Skeletal muscle tissue (tissue), 3 donors: ENCODE measurements at regions not wholly inside any gene's neighbourhood (a gene's known extent, or its start where the extent isn't known, plus 50 kb on each side); places are given as distances from the start of the nearest gene placed in this dataset.

Experiments
- H3K27ac ChIP-seq: one replicate; pipeline ENCODE4 v1.7.0; 2013; ENCODE audit warnings: mild to moderate bottlenecking, low read depth, low read length, inconsistent platforms
- H3K27me3 ChIP-seq, 3 donors: one replicate each; pipeline ENCODE4 v1.7.0; 2013; ENCODE audit warnings: low read length in 3 of 3; ENCODE audit not compliant: control insufficient read depth in 3 of 3, insufficient read depth in 3 of 3
- H3K36me3 ChIP-seq, 3 donors: one replicate each; pipeline ENCODE4 v1.7.0; 2013; ENCODE audit warnings: low read length in 3 of 3; ENCODE audit not compliant: control insufficient read depth in 3 of 3, insufficient read depth in 3 of 3
- H3K4me1 ChIP-seq, 3 donors: one replicate each; pipeline ENCODE4 v1.7.0; 2013; ENCODE audit warnings: low read length in 3 of 3, mild to moderate bottlenecking in 3 of 3; ENCODE audit not compliant: control insufficient read depth in 3 of 3, insufficient read depth in 3 of 3
- H3K4me3 ChIP-seq, 3 donors: one replicate each; pipeline ENCODE4 v1.7.0; 2013; ENCODE audit warnings: low read length in 3 of 3
- H3K9ac ChIP-seq, 3 donors: one replicate each; pipeline ENCODE4 v1.7.0; 2013; ENCODE audit warnings: low read length in 3 of 3, mild to moderate bottlenecking in 3 of 3, moderate library complexity in 2 of 3, low read depth in 1 of 3
- H3K9me3 ChIP-seq, 3 donors: one replicate each; pipeline ENCODE4 v1.7.0; 2013; ENCODE audit warnings: low read length in 3 of 3; ENCODE audit not compliant: control insufficient read depth in 3 of 3
- donor health status: Osteomylitis.

DNA sequence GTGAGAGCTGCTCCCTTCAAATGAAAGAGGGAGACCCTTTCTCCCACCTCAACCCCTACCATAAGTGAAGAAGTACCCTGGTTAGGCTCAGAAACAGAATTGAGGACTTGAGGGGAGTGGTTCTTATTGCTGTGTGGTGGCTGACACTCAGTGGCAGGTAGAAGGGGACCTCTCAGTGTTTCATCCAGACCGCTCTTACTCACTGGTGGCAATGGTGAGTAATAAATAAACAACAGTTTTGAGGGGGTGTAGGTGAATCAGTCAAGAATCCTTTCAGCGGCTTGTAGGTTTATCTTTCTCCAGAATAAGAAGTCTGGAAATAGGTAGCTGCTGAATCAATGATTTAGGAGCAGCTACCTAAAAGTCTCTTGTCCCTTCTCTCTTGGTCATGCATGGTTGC lies 403.4 kb upstream of the B3GAT1 start:
- Histone ChIP-seq H3K27me3 (peaks cover 3 to 10% (median 3%) of the 10 kb centered on the region in 3 donors), H3K9me3 (no peaks in the 10 kb centered on the region), H3K9ac (no peak overlapping the region), H3K27ac (no peak overlapping the region), H3K4me1 (no peaks in the 10 kb centered on the region), H3K4me3 (no peak overlapping the region), H3K36me3 (no peaks in the 10 kb centered on the region)

DNA sequence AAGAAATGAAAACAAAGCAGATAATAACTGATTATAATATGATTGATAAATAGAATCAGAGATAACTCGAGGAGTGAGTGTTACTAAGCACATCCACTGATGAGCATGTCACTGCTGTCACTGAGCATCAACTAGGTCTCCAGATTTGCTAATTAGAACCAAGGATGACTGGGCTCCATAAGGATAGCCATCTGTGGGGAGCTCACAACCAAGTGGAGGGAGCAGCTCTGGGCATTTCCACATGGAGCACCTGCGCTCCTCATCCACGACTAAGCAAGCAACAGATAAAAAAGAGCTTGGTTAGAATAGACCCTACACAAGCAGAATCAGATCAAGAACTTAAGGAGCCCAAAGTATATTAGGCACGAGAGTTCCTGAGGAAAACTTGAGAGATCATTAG lies 396.0 kb upstream of the B3GAT1 start:
- Histone ChIP-seq H3K36me3 (no peaks in the 10 kb centered on the region), H3K9ac (no peak overlapping the region), H3K27me3 (peaks cover 0 to 12% (median 0%) of the 10 kb centered on the region in 3 donors), H3K9me3 (no peaks in the 10 kb centered on the region), H3K4me1 (no peaks in the 10 kb centered on the region), H3K27ac (no peak overlapping the region), H3K4me3 (no peak overlapping the region)

DNA sequence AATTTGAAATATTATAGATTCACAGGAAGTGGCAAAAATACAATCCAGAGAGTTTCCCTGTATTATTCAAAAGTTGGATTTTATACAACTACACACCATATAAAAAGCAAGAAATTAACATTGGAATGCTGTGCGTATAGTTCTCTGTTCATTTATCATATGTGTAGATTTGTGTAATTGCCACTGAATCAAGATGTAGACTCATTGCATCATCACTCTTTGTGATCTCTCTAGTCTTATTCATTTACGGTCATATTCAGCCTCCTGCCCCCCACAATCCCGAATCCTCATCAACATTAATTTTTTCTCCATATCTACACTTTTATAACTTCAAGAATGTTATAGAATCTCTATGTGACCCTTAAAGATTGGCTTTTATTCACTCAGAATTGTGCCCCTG lies 390.6 kb upstream of the B3GAT1 start:
- peaks cover 2 to 38% (median 12%) of the 10 kb centered on the region in 3 donors for H3K27me3 ChIP-seq
- no peak overlapping the region for H3K27ac ChIP-seq
- H3K36me3 ChIP-seq: no peaks in the 10 kb centered on the region
- no peaks in the 10 kb centered on the region for H3K9me3 ChIP-seq
- no peak overlapping the region for H3K9ac ChIP-seq
- no peaks in the 10 kb centered on the region for H3K4me1 ChIP-seq
- H3K4me3 ChIP-seq: no peak overlapping the region

DNA sequence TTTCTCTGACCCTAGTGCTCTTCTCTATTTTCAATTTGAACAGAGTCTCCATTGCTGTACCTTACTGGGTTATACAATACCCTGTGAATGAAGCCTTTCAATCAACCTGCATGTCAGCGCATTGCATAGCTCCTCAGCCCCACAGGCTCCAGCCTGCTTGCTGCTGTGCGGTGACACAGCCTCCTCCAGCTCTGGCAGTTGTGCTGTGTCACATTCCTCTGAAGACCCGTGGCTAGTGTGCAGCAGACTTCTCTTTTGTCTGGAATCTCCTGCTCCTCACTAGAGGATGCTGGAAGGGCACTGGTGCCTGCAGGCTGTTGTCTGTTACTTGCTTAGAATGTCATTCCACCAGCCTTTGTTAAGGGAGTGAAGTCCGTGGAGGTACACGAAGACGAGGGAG lies 390.1 kb upstream of the B3GAT1 start:
- peaks cover 2 to 38% (median 12%) of the 10 kb centered on the region in 3 donors for H3K27me3 ChIP-seq
- no peak overlapping the region for H3K9ac ChIP-seq

DNA sequence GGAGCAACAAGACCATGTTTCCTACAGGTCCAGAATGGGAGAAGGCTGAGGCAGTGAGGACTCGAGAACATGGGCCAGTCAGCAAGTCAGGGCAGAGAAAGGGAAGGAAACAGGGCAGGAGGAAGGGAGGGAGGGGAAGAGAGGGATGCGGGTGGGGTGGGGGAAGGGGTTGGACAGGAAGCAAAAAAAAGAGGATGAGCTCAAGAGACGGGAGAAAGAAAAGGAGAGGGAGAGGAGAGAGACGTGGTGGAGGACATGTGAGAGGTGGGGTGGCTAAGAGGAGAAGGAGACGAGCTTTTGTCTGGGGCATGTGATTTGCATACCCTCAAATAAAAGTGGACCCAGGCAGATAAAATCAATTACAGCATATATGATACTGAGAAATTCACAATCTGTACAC lies 389.5 kb upstream of the B3GAT1 start:
- no peak overlapping the region for H3K27ac ChIP-seq
- H3K9me3 ChIP-seq: no peaks in the 10 kb centered on the region
- H3K4me3 ChIP-seq: peak overlapping the region in 1 of 3 donors; percentile 9
- H3K27me3 ChIP-seq: peaks cover 2 to 34% (median 12%) of the 10 kb centered on the region in 3 donors
- no peaks in the 10 kb centered on the region for H3K36me3 ChIP-seq
- no peaks in the 10 kb centered on the region for H3K4me1 ChIP-seq
- no peak overlapping the region for H3K9ac ChIP-seq

More for the DNA sequence above, 390.1 kb upstream of the B3GAT1 start:
- H3K9me3 ChIP-seq: no peaks in the 10 kb centered on the region
- no peaks in the 10 kb centered on the region for H3K36me3 ChIP-seq
- no peaks in the 10 kb centered on the region for H3K4me1 ChIP-seq
- H3K27ac ChIP-seq: no peak overlapping the region
- no peak overlapping the region for H3K4me3 ChIP-seq

DNA sequence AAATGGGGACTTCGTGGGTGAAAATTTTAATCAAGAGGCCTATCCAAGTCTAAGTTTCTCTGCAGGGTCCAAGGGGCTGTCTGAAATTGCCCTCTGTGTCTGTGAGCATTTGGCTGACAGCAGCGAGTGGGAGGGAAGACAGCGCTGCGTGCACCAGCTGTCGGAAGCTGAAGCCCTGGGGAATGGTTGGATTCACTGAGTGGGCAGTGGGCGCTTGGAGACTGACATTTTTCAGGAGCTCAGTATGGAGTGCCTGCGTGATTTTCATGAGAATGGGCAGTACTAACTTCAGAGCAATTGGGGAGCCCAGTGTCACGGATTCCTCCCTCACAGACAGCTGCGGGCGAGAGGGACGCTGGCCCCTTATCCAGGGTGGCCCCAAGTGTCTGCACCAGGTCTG lies 388.8 kb upstream of the B3GAT1 start:
- Histone ChIP-seq H3K9me3 (no peaks in the 10 kb centered on the region), H3K9ac (no peak overlapping the region), H3K27me3 (peaks cover 2 to 30% (median 12%) of the 10 kb centered on the region in 3 donors), H3K4me1 (no peaks in the 10 kb centered on the region), H3K4me3 (peak overlapping the region in 1 of 3 donors; percentile 13), H3K36me3 (no peaks in the 10 kb centered on the region), H3K27ac (no peak overlapping the region)

DNA sequence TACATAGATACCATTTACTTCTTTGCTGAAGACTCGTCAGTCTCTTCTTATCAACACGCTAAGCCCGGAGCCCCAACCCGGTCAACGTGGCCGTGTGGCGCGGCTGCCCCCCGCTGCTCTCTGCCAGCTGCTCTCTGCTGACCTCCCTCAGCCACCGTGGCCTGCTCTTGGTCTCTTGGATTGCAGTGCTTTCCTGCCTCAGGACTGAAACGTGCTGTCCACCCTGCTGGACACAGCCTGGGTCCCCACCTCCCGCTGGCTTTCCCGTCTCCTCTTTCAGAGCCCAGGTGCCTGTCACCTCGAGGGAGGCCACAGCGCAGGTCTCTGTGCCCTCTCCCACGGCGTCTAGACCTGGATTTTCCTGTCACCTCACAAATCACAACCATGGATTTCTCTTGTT lies 388.1 kb upstream of the B3GAT1 start:
- H3K36me3 ChIP-seq: no peaks in the 10 kb centered on the region
- H3K27me3 ChIP-seq: peaks cover 4 to 30% (median 12%) of the 10 kb centered on the region in 3 donors
- no peak overlapping the region for H3K27ac ChIP-seq
- H3K9ac ChIP-seq: no peak overlapping the region
- H3K4me3 ChIP-seq: no peak overlapping the region
- no peaks in the 10 kb centered on the region for H3K4me1 ChIP-seq
- no peaks in the 10 kb centered on the region for H3K9me3 ChIP-seq

DNA sequence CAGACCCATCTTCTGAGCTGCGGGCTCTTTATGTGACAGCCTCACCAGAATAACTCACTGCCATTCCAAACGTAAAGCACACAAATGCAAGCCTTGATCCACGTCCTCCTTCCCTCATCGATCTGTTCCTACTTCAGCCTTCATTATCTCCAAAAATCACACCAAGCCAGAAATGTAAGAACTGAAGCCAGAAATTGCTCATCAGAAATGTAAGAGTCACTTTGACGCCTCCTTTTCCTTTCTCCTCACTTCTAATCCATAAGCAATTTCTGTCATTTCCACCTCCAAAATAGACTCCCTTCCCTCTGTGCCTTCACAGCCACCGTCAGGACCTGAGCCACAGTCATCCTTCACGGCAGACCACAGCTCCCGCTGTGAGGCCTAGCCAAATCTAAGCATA lies 387.3 kb upstream of the B3GAT1 start:
- Histone ChIP-seq H3K9me3 (no peaks in the 10 kb centered on the region), H3K4me3 (no peak overlapping the region), H3K9ac (no peak overlapping the region), H3K27ac (no peak overlapping the region), H3K4me1 (no peaks in the 10 kb centered on the region), H3K36me3 (no peaks in the 10 kb centered on the region), H3K27me3 (peaks cover 6 to 30% (median 15%) of the 10 kb centered on the region in 3 donors)

DNA sequence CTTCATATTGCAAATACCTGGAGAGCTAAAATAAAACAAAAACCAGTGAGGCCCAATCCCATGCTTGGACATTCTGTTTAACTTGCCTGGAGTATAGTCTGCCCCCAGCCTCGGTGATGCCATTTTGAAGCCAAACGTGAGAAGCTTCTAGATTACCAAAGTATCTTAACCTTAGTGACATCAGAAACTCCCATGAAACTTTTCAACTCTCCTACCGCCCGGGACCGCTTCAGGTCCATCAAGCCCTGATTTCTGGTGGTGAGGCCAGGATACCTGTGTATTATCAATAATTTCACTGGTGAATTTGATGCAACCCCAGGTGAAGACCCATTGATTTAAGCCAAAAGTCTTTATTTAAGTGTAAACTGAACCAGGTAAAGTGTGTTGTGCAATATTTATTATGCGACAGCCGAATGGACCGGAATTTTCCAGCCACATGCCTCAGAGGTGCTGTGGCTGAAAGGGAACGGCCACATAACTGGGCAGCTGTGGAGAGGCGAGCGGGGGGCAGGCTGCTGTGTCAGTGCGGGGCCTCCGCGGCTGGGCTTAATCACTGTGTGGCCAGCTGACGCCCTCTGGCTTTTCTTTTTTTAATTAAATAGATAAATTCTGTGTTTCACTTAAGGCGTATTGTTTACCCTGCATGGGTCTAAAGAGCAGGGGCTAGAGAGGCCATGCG lies 385.5 kb upstream of the B3GAT1 start:
- H3K27ac ChIP-seq: no peak overlapping the region
- H3K9ac ChIP-seq: no peak overlapping the region
- H3K27me3 ChIP-seq: peaks cover 8 to 26% (median 15%) of the 10 kb centered on the region in 3 donors
- H3K4me3 ChIP-seq: no peak overlapping the region
- H3K9me3 ChIP-seq: no peaks in the 10 kb centered on the region
- no peaks in the 10 kb centered on the region for H3K36me3 ChIP-seq
- no peaks in the 10 kb centered on the region for H3K4me1 ChIP-seq

DNA sequence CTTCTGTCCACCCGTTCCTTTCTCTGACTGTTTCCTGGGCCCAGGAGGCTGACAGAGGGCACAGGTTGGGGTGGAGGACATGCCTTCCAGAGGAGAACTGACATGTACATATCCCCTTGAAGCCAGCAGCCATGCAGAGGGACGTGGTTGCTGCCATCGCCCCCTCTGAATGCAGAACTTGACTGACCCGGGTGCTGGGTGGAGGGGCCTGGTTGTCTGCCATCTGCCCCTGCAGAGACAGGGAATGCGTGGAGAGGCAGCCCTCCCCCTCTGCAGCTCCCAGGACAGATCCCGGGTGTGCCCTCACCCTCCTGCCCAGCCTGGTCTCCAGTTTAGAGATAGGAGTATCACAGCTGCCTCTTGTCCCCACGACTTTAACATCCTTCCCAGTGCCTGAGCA lies 383.0 kb upstream of the B3GAT1 start:
- H3K27ac ChIP-seq: no peak overlapping the region
- H3K27me3 ChIP-seq: peaks cover 6 to 12% (median 9%) of the 10 kb centered on the region in 3 donors
- no peaks in the 10 kb centered on the region for H3K4me1 ChIP-seq
- H3K36me3 ChIP-seq: no peaks in the 10 kb centered on the region
- H3K9me3 ChIP-seq: peaks cover 0 to 3% (median 0%) of the 10 kb centered on the region in 3 donors
- no peak overlapping the region for H3K9ac ChIP-seq
- H3K4me3 ChIP-seq: no peak overlapping the region
